Middle frontal gyrus (tissue), 1 donor: ENCODE measurements at regions not wholly inside any gene's neighbourhood (a gene's known extent, or its start where the extent isn't known, plus 50 kb on each side); places are given as distances from the start of the nearest gene placed in this dataset.
"Not testable (repeated sequence)": the region's sequence is repeated elsewhere in the genome, so short reads cannot be mapped to it uniquely, and the experiment has no call there.

ENCODE experiments used
- DNase-seq: peaks from one replicate; pipeline ENCODE4 v3.0.0-alpha.2; 2015; ENCODE audit warnings: low spot score; ENCODE audit errors: extremely low spot score

DNA sequence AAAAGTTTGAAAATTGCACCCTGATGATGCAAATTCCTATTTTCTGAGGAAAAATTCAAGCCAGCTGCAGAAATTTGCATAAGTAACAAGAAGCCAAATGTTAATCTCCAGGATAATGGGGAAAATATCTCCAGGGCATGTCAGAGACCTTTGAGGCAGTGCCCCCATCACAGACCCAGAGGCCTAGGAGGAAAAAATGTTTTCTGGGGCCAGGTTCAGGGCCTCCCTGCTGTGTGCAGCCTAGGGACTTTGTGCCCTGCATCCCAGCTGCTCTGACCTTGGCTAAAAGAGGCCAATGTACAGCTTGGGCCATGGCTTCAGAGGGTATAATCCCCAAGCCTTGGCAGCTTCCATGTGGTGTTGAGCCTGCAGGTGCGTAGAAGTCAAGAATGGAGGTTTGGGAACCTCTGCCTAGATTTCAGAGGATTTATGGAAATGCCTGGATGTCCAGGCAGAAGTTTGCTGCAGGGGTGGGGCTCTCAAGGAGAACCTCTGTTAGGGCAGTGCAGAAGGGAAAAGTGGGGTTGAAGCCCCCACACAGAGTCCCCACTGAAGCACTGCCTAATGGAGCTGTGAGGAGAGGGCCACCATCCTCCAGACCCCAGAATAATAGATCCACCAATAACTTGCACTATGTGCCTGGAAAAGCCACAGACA lies 51.7 kb upstream of the NDUFV2 start:
- not testable (repeated sequence) for DNase-seq
